A673 (cell line): ENCODE measurements at regions not wholly inside any gene's neighbourhood (a gene's known extent, or its start where the extent isn't known, plus 50 kb on each side); places are given as distances from the start of the nearest gene placed in this dataset.
A peak's percentile ranks its signal among the peaks of the same experiment; 100 is the strongest.
"Not testable (repeated sequence)": the region's sequence is repeated elsewhere in the genome, so short reads cannot be mapped to it uniquely, and the experiment has no call there.

Experiments used
- BruUV-seq: library from RNA; stranded (reverse); fragments of 400-500 nt; replicated peaks from 2 replicates; lab custom pipeline; 2021; lab: Mats Ljungman, UMichigan
- CTCF ChIA-PET: fragments of 300-600 bp; sonication (Branson Sonifier 250); formaldehyde crosslinking; loops from one replicate; lab custom pipeline; 2022; ENCODE audit warnings: antibody characterized with exemption; lab: Charles Lee
- POLR2A ChIA-PET: fragments of 300-600 bp; sonication (Branson Sonifier 250); formaldehyde crosslinking; loops from one replicate; lab custom pipeline; 2022; ENCODE audit warnings: antibody characterized with exemption; ENCODE audit not compliant: low non-redundant PET; lab: Charles Lee
- DNase-seq: peaks from one replicate; pipeline ENCODE4 v3.0.0-alpha.2; 2015; ENCODE audit warnings: low spot score
- H3K27ac ChIP-seq: fragments of 200-600 bp; sonication (generic); 2 replicates; pipeline ENCODE4 v1.5.1; 2016; ENCODE audit warnings: mixed run types, low read depth, mild to moderate bottlenecking, mixed read lengths, antibody characterized with exemption, low read length; ENCODE audit not compliant: poor library complexity, severe bottlenecking
- H3K27me3 ChIP-seq: fragments of 200-600 bp; sonication (generic); replicated peaks from 2 replicates; pipeline ENCODE4 v1.6.1; 2017; ENCODE audit warnings: mixed run types, low read depth, mild to moderate bottlenecking, mixed read lengths, antibody characterized with exemption, low read length; ENCODE audit not compliant: insufficient read depth, poor library complexity
- H3K36me3 ChIP-seq: fragments of 200-600 bp; sonication (generic); 2 replicates; pipeline ENCODE4 v1.6.1; 2016; ENCODE audit warnings: mixed run types, mild to moderate bottlenecking, mixed read lengths, antibody characterized with exemption, low read length; ENCODE audit not compliant: insufficient read depth, poor library complexity, severe bottlenecking
- H3K4me1 ChIP-seq: fragments of 200-600 bp; sonication (generic); 2 replicates; pipeline ENCODE4 v1.6.1; 2017; ENCODE audit warnings: mixed run types, mild to moderate bottlenecking, mixed read lengths, antibody characterized with exemption, low read length; ENCODE audit not compliant: insufficient read depth, poor library complexity, severe bottlenecking
- H3K4me3 ChIP-seq: fragments of 200-600 bp; sonication (generic); 2 replicates; pipeline ENCODE4 v1.5.1; 2016; ENCODE audit warnings: low read depth, mixed run types, mild to moderate bottlenecking, mixed read lengths, low read length; ENCODE audit not compliant: poor library complexity, severe bottlenecking
- H3K9me3 ChIP-seq: fragments of 200-600 bp; sonication (generic); 2 replicates; pipeline ENCODE4 v1.6.1; 2016; ENCODE audit warnings: mixed run types, low read depth, mild to moderate bottlenecking, mixed read lengths, antibody characterized with exemption, low read length; ENCODE audit not compliant: poor library complexity, severe bottlenecking
- EZH2 ChIP-seq: fragments of 200-600 bp; sonication (generic); IDR thresholded peaks from 2 replicates; pipeline ENCODE4 v1.6.1; 2017; ENCODE audit warnings: borderline replicate concordance, low read depth, mild to moderate bottlenecking, mixed read lengths, antibody characterized with exemption, low read length; ENCODE audit not compliant: poor library complexity, severe bottlenecking
- intact Hi-C: fragments of 100-400 bp; cut with micrococcal nuclease; formaldehyde crosslinking; loops from one replicate; pipeline ENCODE4 v1.10.0; 2022; ENCODE audit not compliant: unreplicated experiment
- TF ChIP-seq, protein P1 (sequence below): fragments of 300-800, 200-600 bp; sonication (generic); conservative IDR thresholded peaks from 2 replicates; pipeline ENCODE4 v1.5.1; 2017; ENCODE audit warnings: low read depth, mild to moderate bottlenecking, antibody characterized with exemption, low read length, moderate library complexity, mixed read lengths

DNA sequence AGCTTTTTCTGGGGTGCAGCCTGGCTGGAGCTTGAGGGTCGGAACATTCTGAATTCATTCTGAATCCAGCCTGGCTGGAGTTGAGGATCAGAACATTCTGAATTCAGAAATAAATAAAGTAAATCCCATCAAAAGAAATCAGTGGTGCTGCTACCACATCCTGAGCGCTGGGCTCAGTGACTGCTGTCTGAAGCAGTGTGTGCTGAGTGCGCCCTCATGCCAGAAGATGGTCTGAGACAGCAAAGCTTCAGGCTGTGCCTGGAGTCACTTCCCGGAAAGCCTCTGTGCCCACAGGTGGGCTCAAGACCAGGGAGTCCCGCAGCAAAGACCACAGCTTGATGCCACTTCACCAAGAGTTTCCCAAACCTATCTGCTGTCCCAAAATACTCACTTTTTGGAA is 187.9 kb downstream of the VAPA start:
- no peak for DNase-seq
- POLR2A ChIA-PET: no interaction called here

DNA sequence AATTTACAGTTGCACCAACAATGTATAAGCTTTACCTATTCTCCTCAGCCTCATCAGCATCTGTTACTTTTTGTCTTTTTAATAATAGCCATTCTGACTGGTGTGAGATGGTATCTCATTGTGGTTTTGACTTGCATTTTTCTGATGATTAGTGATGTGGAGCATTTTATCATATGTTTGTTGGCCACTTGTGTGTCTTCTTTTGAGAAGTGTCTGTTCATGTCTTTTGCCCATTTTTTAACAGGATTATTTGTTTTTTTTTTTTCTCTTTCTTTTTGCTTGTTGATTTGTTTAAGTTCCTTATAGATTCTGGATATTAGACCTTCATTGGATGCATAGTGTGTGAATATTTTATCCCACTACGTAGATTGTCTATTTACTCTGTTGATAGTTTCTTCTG is 191.3 kb downstream of the VAPA start:
- CTCF ChIA-PET, H3K36me3 ChIP-seq, H3K27me3 ChIP-seq, H3K4me3 ChIP-seq, DNase-seq, POLR2A ChIA-PET, BruUV-seq, H3K27ac ChIP-seq: not testable (repeated sequence)
- Histone ChIP-seq H3K9me3 (peaks cover 14% of the 10 kb centered on the region), H3K4me1 (peaks cover 22% of the 10 kb centered on the region)
- intact Hi-C loops: loop anchor here (10.0 kb wide), 1 partner anchor 130 kb away; no protein-coding TSS in a partner anchor

More for the DNA sequence above, 187.9 kb downstream of the VAPA start:
- H3K4me3 ChIP-seq: peak overlapping the region; percentile 7
- H3K9me3 ChIP-seq: peaks cover 14% of the 10 kb centered on the region
- no peak for TF ChIP-seq EZH2
- TF ChIP-seq, protein P1, sequence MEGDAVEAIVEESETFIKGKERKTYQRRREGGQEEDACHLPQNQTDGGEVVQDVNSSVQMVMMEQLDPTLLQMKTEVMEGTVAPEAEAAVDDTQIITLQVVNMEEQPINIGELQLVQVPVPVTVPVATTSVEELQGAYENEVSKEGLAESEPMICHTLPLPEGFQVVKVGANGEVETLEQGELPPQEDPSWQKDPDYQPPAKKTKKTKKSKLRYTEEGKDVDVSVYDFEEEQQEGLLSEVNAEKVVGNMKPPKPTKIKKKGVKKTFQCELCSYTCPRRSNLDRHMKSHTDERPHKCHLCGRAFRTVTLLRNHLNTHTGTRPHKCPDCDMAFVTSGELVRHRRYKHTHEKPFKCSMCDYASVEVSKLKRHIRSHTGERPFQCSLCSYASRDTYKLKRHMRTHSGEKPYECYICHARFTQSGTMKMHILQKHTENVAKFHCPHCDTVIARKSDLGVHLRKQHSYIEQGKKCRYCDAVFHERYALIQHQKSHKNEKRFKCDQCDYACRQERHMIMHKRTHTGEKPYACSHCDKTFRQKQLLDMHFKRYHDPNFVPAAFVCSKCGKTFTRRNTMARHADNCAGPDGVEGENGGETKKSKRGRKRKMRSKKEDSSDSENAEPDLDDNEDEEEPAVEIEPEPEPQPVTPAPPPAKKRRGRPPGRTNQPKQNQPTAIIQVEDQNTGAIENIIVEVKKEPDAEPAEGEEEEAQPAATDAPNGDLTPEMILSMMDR: no peak
- CTCF ChIA-PET: no interaction called here
- H3K27me3 ChIP-seq: no peaks in the 10 kb centered on the region
- peaks cover 22% of the 10 kb centered on the region for H3K4me1 ChIP-seq
- intact Hi-C loops: loop anchor here (10.0 kb wide), 1 partner anchor 127 kb away; no protein-coding TSS in a partner anchor
- peak overlapping the region; percentile 47 for H3K27ac ChIP-seq
- H3K36me3 ChIP-seq: no peaks in the 10 kb centered on the region
- no TSS peak for BruUV-seq

DNA sequence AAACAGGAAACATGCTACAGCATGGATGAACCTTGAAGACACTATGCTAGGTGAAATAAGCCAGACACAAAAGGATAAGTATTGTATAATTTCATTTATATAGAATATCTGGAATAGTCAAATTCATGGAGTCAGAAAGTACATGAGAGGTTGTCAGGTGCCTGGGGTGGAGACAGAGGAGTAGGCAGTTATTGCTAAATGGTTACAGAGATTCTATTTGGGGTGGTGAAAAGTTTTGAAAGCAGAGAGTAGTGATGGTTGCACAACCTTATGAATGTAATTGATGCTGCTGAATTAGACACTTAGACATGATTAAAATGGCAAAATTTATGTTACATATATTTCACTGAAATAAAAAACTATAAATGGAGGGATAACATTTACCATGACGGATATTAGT is 197.4 kb downstream of the VAPA start:
- POLR2A ChIA-PET: no interaction called here

More for the DNA sequence above, 197.4 kb downstream of the VAPA start:
- TF ChIP-seq, protein P1: no peak
- TF ChIP-seq EZH2: no peak
- DNase-seq: no peak
- peaks cover 22% of the 10 kb centered on the region for H3K4me1 ChIP-seq
- H3K4me3 ChIP-seq: no peak overlapping the region
- no peaks in the 10 kb centered on the region for H3K27me3 ChIP-seq
- intact Hi-C loops: no loop called here
- no peak overlapping the region for H3K27ac ChIP-seq
- H3K9me3 ChIP-seq: no peaks in the 10 kb centered on the region
- no peaks in the 10 kb centered on the region for H3K36me3 ChIP-seq
- CTCF ChIA-PET: no interaction called here
- no TSS peak for BruUV-seq
